H9 (cell line): ENCODE measurements at regions not wholly inside any gene's neighbourhood (a gene's known extent, or its start where the extent isn't known, plus 50 kb on each side); places are given as distances from the start of the nearest gene placed in this dataset.

Experiments used
- DNase-seq: peaks from one replicate; pipeline ENCODE4 v3.0.0-alpha.2; 2017
- H2AFZ ChIP-seq: one replicate; pipeline ENCODE4 v1.6.1; 2013; ENCODE audit warnings: mild to moderate bottlenecking, low read length, control low read depth, moderate library complexity
- H2AK5ac ChIP-seq: 2 replicates; pipeline ENCODE4 v1.6.1; 2013; ENCODE audit warnings: low read length, control low read depth, mixed read lengths; ENCODE audit not compliant: insufficient read length
- H2BK120ac ChIP-seq: one replicate; pipeline ENCODE4 v1.6.1; 2013; ENCODE audit warnings: low read depth, mild to moderate bottlenecking, low read length, control low read depth, inconsistent platforms; ENCODE audit not compliant: poor library complexity, severe bottlenecking
- H2BK12ac ChIP-seq: 2 replicates; pipeline ENCODE4 v1.6.1; 2013; ENCODE audit warnings: low read length, control low read depth, mixed read lengths, low read depth; ENCODE audit not compliant: insufficient read length
- H2BK15ac ChIP-seq: 2 replicates; pipeline ENCODE4 v1.6.1; 2013; ENCODE audit warnings: low read depth, low read length, control low read depth
- H2BK20ac ChIP-seq: one replicate; pipeline ENCODE4 v1.6.1; 2013; ENCODE audit warnings: low read depth, mild to moderate bottlenecking, low read length, control low read depth, inconsistent platforms; ENCODE audit not compliant: poor library complexity, severe bottlenecking
- H2BK5ac ChIP-seq: 2 replicates; pipeline ENCODE4 v1.6.1; 2013; ENCODE audit warnings: low read length, control low read depth, mixed read lengths; ENCODE audit not compliant: insufficient read length
- H3K14ac ChIP-seq: 2 replicates; pipeline ENCODE4 v1.6.1; 2013; ENCODE audit warnings: low read length, control low read depth; ENCODE audit not compliant: insufficient read depth
- H3K18ac ChIP-seq: 2 replicates; pipeline ENCODE4 v1.6.1; 2013; ENCODE audit warnings: low read depth, mild to moderate bottlenecking, mixed read lengths, low read length, control low read depth; ENCODE audit not compliant: insufficient read length
- H3K23ac ChIP-seq: 2 replicates; pipeline ENCODE4 v1.6.1; 2013; ENCODE audit warnings: low read length, control low read depth, mixed read lengths, low read depth; ENCODE audit not compliant: insufficient read length
- H3K23me2 ChIP-seq: 2 replicates; pipeline ENCODE4 v1.6.1; 2013; ENCODE audit warnings: low read depth, mild to moderate bottlenecking, mixed read lengths, low read length, control low read depth; ENCODE audit not compliant: insufficient read length, poor library complexity, severe bottlenecking
- H3K27ac ChIP-seq: 2 replicates; pipeline ENCODE4 v1.5.1; 2013; ENCODE audit warnings: low read length, control low read depth, mixed read lengths, low read depth; ENCODE audit not compliant: insufficient read length
- H3K27me3 ChIP-seq: 2 replicates; pipeline ENCODE4 v1.6.1; 2013; ENCODE audit warnings: low read length, control low read depth, inconsistent platforms; ENCODE audit not compliant: insufficient read depth
- H3K4ac ChIP-seq: 2 replicates; pipeline ENCODE4 v1.6.1; 2013; ENCODE audit warnings: low read depth, mild to moderate bottlenecking, control low read depth, inconsistent platforms, low read length, moderate library complexity
- H3K4me1 ChIP-seq: 2 replicates; pipeline ENCODE4 v1.6.1; 2013; ENCODE audit warnings: low read length, control low read depth, inconsistent platforms; ENCODE audit not compliant: insufficient read depth
- H3K4me2 ChIP-seq: 2 replicates; pipeline ENCODE4 v1.6.1; 2013; ENCODE audit warnings: low read length, control low read depth, mixed read lengths; ENCODE audit not compliant: insufficient read length, insufficient read depth
- H3K56ac ChIP-seq: 2 replicates; pipeline ENCODE4 v1.6.1; 2013; ENCODE audit warnings: low read depth, mild to moderate bottlenecking, mixed read lengths, low read length, control low read depth; ENCODE audit not compliant: insufficient read length
- H3K79me1 ChIP-seq: 2 replicates; pipeline ENCODE4 v1.6.1; 2013; ENCODE audit warnings: low read depth, mild to moderate bottlenecking, moderate library complexity, low read length, control low read depth, inconsistent platforms; ENCODE audit not compliant: insufficient read depth, poor library complexity, severe bottlenecking
- H3K79me2 ChIP-seq: 2 replicates; pipeline ENCODE4 v1.6.1; 2013; ENCODE audit warnings: low read length, control low read depth, inconsistent platforms; ENCODE audit not compliant: insufficient read depth
- H3K9ac ChIP-seq: 2 replicates; pipeline ENCODE4 v1.6.1; 2013; ENCODE audit warnings: low read length, control low read depth, mixed read lengths; ENCODE audit not compliant: insufficient read length; ENCODE audit errors: extremely low read depth
- H3K9me3 ChIP-seq: one replicate; pipeline ENCODE4 v1.6.1; 2013; ENCODE audit warnings: low read depth, low read length, inconsistent platforms; ENCODE audit not compliant: control insufficient read depth
- H3T11ph ChIP-seq: one replicate; pipeline ENCODE4 v1.6.1; 2013; ENCODE audit warnings: mild to moderate bottlenecking, low read length, control low read depth, inconsistent platforms
- H4K20me1 ChIP-seq: one replicate; pipeline ENCODE4 v1.6.1; 2013; ENCODE audit not compliant: control insufficient read depth, insufficient read length, insufficient read depth
- H4K5ac ChIP-seq: 2 replicates; pipeline ENCODE4 v1.6.1; 2013; ENCODE audit warnings: low read depth, mild to moderate bottlenecking, mixed read lengths, low read length, control low read depth; ENCODE audit not compliant: insufficient read length
- H4K8ac ChIP-seq: replicated peaks from 2 replicates; pipeline ENCODE4 v1.6.1; 2013; ENCODE audit warnings: low read length, control low read depth, mixed read lengths, low read depth; ENCODE audit not compliant: insufficient read length
- H4K91ac ChIP-seq: 2 replicates; pipeline ENCODE4 v1.6.1; 2013; ENCODE audit warnings: low read depth, mild to moderate bottlenecking, moderate library complexity, mixed read lengths, low read length, control low read depth; ENCODE audit not compliant: insufficient read length
- H3K27ac Mint-ChIP-seq, 3 experiments: 2 replicates in 2 of 3; 3 replicates in 1 of 3; pipeline ENCODE4 v1.8.0; 2020 to 2021; ENCODE audit warnings: mixed read lengths in 3 of 3, mild to moderate bottlenecking in 1 of 3, moderate library complexity in 1 of 3
- H3K27me3 Mint-ChIP-seq: 2 replicates; pipeline ENCODE4 v1.8.0; 2021; ENCODE audit warnings: low read depth, mild to moderate bottlenecking, moderate library complexity, mixed read lengths
- H3K36me3 Mint-ChIP-seq, 3 experiments: 2 replicates in 2 of 3; 3 replicates in 1 of 3; pipeline ENCODE4 v1.8.0; 2020 to 2021; ENCODE audit warnings: low read depth in 3 of 3, mixed read lengths in 3 of 3; ENCODE audit not compliant: insufficient read depth in 1 of 3
- H3K4me1 Mint-ChIP-seq, 2 experiments: 2 replicates each; pipeline ENCODE4 v1.8.0; 2020; ENCODE audit warnings: mixed read lengths in 2 of 2
- H3K4me3 Mint-ChIP-seq, 2 experiments: 2 replicates in 1 of 2; 3 replicates in 1 of 2; pipeline ENCODE4 v1.8.0; 2020 to 2021; ENCODE audit warnings: mild to moderate bottlenecking in 2 of 2, mixed read lengths in 2 of 2, moderate library complexity in 1 of 2
- H3K9me3 Mint-ChIP-seq, 2 experiments: 2 replicates in 1 of 2; 3 replicates in 1 of 2; pipeline ENCODE4 v1.8.0; 2020; ENCODE audit warnings: mild to moderate bottlenecking in 2 of 2, mixed read lengths in 2 of 2, moderate library complexity in 1 of 2
- CTCF ChIP-seq: fragments of 200-600 bp; sonication (generic); conservative IDR thresholded peaks from 3 replicates; pipeline ENCODE4 v1.8.0; 2021; ENCODE audit warnings: antibody characterized with exemption, mild to moderate bottlenecking
- WGBS: extraction: QIAGEN DNeasy Blood & Tissue Kit; methylation state at CpG from one replicate; pipeline ENCODE4 v1.1.7; 2013; ENCODE audit warnings: missing lambda C conversion rate, low lambda C conversion rate, mixed read lengths; ENCODE audit not compliant: insufficient read length; ENCODE audit errors: extremely low coverage; 5-methylcytosine and 5-hydroxymethylcytosine counted together

- Histone ChIP-seq H2BK20ac (no peak overlapping the region), H3K9me3 (no peaks in the 10 kb centered on the region), H4K5ac (no peak overlapping the region), H3K23me2 (no peaks in the 10 kb centered on the region), H3K56ac (no peak overlapping the region), H2AK5ac (no peak overlapping the region), H3K9ac (no peak overlapping the region), H3K27me3 (no peaks in the 10 kb centered on the region), H3K4ac (no peak overlapping the region), H3K79me2 (no peaks in the 10 kb centered on the region), H3K4me2 (no peak overlapping the region), H2AFZ (no peak overlapping the region), H4K20me1 (no peaks in the 10 kb centered on the region), H3K18ac (no peak overlapping the region), H2BK5ac (no peak overlapping the region), H3K23ac (no peak overlapping the region), H3K27ac (no peak overlapping the region), H3K79me1 (no peaks in the 10 kb centered on the region), H3K4me1 (no peaks in the 10 kb centered on the region), H3K14ac (no peak overlapping the region), H2BK12ac (no peak overlapping the region), H4K8ac (no peak overlapping the region), H2BK120ac (no peak overlapping the region), H2BK15ac (no peak overlapping the region), H4K91ac (no peak overlapping the region), H3T11ph (no peak overlapping the region)
- WGBS = no CpG with 5 or more reads among the region's 7 CpGs
- Mint-ChIP-seq H3K36me3 (no peaks in the 10 kb centered on the region), H3K4me3 (no peak overlapping the region), H3K4me1 (peaks cover 15 to 17% of the 10 kb centered on the region in 2 experiments), H3K27ac (no peak overlapping the region), H3K27me3 (peaks cover 31% of the 10 kb centered on the region), H3K9me3 (peaks cover 0 to under 1% of the 10 kb centered on the region in 2 experiments; a peak in 2 of 5 replicates)
- no peak for TF ChIP-seq CTCF
- no peak for DNase-seq
Measured at GRCh38 chr10:71126432-71126831, 85.9 kb upstream of the UNC5B start.
